ENCODE measurements at regions not wholly inside any gene's neighbourhood (a gene's known extent, or its start where the extent isn't known, plus 50 kb on each side); places are given as distances from the start of the nearest gene placed in this dataset.
"Not testable (repeated sequence)": the region's sequence is repeated elsewhere in the genome, so short reads cannot be mapped to it uniquely, and the experiment has no call there.

GRCh38 chr1:191671236-191671635, 487.0 kb upstream of the RGS18 start:
- DNase-seq (ENCODE audit: low read depth), result no peak

GRCh38 chr1:191674626-191675179, 483.6 kb upstream of the RGS18 start:
- no peak for DNase-seq (ENCODE audit: low read depth)

DNA sequence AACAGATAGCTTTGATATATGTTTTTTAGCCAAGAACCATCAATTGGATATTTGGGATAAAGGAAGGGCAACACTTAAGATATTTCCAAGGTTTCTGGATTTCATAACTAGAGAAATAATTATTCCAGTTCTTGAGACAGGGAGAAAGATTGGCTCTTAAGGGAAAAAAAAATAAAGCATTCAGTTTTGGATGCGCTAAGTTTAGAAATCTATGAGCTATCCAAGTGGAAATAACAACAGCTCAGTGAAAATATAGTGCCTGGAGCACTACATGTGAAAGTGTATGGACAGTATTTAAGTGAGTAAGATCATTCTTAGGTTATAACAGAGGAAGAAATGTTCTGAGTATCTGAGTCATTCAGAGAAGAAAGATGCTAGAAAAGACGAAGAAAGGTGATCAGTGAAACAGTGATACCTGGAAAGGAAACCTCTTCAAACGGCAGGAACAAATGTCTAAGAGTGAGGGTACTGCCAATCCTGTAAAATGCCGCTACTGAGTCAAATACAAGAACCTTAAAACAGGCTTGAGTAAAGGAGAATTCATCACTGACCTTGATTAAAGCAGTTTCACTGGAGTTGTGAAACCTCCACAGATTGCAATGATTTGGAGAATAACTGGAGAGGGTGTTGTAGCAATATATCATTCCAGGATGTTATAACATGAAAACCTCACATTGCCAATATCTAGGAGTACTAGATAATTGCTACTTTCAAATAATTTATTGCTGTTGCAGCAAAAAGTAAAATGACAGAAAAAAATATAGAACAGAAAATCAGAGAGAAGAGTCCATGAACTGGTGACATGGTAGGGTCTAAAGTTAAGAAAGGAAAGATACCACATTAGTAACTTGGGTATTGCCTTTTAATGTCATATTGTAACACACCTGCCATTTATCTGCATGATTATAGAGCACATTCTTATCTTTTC, 482.1 kb upstream of the RGS18 start:
- no peak for DNase-seq (ENCODE audit: low read depth)

DNA sequence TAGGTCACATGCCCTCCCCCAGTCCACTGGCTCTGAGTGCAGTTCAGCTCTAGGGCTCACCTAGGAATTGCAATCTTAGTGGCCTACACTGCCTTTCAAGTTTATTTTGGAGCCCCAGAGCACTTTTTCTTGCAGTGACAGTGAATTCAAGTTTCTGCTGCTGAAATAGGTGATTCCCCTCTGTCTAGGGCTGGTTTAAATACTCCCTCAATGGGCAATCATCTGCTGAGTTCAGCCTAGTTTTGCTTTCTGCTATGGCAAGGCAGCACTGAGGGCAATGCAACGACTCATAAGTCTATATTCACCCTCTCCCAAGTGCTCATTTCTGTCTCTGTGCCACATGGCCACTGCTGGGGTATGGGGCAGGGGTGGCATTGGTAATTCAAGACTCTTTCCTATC, 472.6 kb upstream of the RGS18 start:
- DNase-seq (ENCODE audit: low read depth), result no peak

- no peak for DNase-seq (ENCODE audit: low read depth)
Measured at GRCh38 chr1:191687721-191688120, 470.5 kb upstream of the RGS18 start.

DNA sequence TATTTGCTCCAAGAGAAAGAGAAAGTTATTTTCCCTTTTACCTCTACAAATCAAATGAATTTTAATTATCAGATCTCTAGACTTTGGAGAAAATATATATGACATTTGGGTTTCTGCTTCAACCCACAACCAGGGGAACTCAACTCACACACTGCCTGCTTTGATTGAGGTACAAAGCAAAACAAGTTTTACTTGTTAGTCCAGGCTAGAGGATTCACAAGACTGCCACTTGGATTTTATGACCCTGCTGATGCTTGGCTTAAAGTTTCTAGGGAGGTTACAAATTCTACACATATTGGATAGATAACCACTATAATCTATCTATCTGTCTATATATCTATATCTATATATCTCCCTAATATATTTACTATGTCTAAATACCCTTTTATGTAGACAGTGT, 467.3 kb upstream of the RGS18 start:
- DNase-seq (ENCODE audit: low read depth), result no peak

DNA sequence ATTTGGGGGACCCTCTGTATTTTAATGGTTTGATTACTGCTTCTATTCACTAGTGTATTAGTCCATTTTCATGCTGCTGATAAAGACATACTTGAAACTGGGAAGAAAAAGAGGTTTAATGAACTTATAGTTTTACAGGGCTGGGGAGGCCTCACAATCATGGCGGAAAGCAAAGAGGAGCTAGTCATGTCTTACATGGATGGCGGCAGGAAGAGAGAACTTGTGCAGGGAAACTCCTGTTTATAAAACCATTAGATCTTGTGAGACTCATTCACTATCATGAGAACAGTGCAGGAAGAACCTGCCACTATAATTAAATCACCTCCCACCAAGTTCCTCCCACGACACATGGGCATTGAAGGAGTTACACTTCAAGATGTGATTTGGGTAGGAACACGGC, 464.5 kb upstream of the RGS18 start:
- no peak for DNase-seq (ENCODE audit: low read depth)

DNA sequence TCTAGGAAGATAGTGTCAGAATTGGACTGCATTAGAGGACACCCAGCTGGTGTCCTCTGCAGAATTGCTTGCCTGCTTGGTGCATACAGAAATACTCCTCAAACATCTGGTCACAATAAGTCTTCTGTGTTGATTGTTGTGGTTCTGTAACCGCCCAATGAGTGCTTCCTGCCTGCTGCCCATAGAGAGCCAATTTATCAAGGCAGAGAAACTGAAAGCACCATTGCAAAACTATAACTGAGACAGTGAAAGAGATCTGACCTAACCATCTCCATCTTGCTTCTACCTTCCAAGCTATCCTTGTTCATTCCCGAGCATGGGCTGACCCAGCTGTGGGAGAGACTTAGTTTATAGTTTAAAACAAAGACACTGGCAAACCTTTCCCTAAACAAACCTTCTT, 462.4 kb upstream of the RGS18 start:
- no peak for DNase-seq (ENCODE audit: low read depth)

DNA sequence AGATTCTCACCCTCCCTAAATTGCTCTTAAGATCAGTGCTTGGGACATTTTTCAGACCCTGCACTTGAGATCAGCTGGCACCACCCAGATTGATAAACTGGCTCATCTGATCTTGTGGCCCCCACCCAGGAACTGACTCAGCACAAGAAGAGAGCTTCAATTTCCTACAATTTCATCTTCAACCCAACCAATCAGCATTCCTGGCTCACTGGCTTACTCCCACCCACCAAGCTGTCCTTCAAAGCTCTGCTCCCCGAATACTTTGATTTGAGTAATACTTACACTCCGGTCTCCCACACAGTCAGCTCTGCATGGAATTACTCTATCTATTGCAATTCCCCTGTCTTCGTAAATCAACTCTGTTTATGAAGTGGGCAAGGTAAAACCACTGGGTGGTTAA, 461.9 kb upstream of the RGS18 start:
- DNase-seq (ENCODE audit: low read depth), result no peak

- no peak for DNase-seq (ENCODE audit: low read depth)
Measured at GRCh38 chr1:191697556-191697955, 460.7 kb upstream of the RGS18 start.

DNA sequence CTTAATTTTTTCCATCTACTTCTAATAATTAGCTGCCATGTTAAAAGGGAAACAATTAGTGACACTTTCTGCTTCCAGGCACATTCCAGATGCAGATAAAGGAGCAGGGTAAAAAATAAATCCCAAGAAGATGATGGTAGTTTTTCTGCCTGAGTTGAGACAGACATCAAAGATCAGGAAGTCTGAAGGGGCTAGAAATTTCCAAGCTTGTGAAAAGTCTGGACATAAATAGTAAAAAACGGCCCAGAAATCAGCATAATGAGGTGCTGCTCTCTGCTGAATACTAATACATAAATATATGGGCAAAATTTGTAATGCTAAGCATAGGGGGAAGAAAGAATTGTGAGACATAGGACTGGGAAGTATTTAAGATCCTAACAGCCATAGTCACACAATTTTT, 460.0 kb upstream of the RGS18 start:
- DNase-seq (ENCODE audit: low read depth), result no peak

DNA sequence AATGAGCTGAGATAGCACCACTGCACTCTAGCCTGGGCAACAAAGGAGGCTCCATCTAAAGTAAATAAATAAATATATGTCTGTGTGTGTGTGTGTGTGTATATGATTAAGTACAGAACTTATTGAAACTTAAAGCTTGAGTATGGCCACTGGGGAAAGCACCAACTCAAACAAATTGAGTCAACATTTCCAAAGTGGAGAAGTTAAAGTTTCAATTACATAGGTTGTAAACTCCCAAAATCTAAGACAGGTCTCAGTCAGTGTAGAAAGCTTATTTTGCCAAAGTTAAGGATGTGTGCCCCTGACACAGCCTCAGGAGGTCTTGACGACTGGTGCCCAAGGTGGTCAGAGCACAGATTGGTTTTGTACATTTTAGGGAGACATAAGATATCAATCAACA, 458.9 kb upstream of the RGS18 start:
- no peak for DNase-seq (ENCODE audit: low read depth)

- DNase-seq (ENCODE audit: low read depth), result no peak
Measured at GRCh38 chr1:191700922-191701321, 457.3 kb upstream of the RGS18 start.

- DNase-seq (ENCODE audit: low read depth), result no peak
Measured at GRCh38 chr1:191702124-191702523, 456.1 kb upstream of the RGS18 start.

GRCh38 chr1:191707288-191707687, 451.0 kb upstream of the RGS18 start:
- DNase-seq (ENCODE audit: low read depth), result no peak

DNA sequence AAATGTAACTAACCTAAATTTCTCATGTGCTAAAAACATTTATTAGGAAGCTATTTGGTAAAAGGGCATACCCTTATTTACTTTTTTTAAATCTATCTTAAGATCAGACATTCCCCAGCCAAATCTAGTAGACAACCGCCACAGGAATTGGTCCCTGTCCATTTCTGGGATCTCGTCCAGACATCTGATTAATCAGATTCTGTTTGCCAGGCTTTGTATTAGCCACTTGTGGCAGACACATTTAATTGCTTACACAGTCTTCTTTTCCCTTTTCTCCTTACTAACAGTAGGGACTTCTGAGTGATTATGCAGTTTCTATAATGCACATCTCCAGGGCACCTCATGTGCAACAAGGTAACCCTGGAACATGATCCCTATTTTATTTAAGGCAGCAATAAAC, 449.0 kb upstream of the RGS18 start:
- DNase-seq (ENCODE audit: low read depth), result no peak

DNA sequence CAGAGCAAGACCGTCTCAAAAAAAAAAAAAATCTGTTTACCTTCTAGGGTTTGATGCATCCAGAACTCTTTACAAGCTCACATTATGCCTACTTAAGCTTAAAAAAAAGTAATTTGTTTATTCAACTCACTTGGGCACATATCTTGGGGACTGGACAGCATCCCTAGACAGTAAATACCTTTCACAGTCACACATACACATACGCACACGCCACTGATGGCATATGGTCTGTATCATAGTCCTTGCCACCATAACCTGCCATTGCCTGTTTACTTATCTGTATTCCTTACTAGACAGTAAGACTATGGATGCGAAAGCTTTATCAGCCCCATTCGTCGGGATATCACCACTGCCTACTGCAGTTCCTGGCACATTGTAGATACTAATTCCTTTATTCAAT, 446.3 kb upstream of the RGS18 start:
- DNase-seq (ENCODE audit: low read depth), result no peak

- no peak for DNase-seq (ENCODE audit: low read depth)
Measured at GRCh38 chr1:191714845-191715244, 443.4 kb upstream of the RGS18 start.

DNA sequence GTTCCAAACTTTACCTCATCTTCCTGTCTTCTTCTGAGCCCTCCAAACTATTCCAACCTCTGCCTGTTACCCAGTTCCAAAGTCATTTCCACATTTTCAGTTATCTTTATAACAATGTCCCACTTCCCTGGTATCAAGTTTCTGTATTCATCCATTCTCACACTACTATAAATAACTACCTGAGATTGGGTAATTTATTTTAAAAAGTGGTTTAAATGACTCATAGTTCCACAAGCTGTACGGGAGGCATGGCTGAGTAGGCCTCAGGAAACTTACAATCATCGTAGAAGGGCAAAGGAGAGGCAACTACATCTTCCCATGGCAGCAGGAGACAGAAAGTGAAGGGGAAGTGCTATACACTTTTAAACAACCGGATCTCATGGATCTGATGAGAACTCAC, 428.5 kb upstream of the RGS18 start:
- DNase-seq (ENCODE audit: low read depth), result no peak

DNA sequence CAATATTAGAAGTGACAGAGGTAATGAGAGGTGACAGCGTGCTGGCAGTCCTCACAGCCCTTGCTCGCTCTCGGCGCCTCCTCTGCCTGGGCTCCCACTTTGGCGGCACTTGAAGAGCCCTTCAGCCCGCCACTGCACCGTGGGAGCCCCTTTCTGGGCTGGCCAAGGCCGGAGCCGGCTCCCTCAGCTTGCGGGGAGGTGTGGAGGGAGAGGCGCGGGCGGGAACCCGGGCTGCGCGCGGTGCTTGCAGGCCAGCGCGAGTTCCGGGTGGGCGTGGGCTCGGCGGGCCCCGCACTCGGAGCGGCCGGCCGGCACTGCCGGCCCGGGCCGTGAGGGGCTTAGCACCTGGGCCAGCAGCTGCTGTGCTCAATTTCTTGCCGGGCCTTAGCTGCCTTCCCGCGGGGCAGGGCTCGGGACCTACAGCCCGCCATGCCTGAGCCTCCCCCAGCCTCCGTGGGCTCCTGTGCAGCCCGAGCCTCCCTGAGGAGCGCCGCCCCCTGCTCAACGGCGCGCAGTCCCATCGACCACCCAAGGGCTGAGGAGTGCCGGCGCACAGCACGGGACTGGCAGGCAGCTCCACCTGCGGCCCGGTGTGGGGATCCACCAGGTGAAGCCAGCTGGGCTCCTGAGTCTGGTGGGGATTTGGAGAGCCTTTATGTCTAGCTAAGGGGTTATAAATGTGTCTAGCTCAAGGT, 426.5 kb upstream of the RGS18 start:
- DNase-seq (ENCODE audit: low read depth), result not testable (repeated sequence)

DNA sequence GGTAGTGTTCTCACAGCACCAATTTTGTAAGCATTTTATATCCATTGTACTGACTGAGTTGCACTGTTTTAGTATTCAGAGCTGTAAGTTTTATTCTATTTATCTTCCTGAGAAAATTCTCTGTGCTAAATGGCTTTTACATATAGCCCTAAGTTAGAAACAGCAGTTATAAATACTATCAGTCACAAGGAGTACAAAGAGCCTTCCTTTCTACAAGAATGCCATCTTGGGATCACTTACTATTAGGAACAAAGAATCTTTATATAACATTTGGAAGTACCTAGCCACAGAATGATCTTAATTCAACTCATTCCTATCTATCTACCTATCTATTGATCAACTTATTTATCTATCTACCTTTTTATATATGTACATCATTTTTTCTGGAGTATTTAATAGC, 423.9 kb upstream of the RGS18 start:
- DNase-seq (ENCODE audit: low read depth), result no peak

DNA sequence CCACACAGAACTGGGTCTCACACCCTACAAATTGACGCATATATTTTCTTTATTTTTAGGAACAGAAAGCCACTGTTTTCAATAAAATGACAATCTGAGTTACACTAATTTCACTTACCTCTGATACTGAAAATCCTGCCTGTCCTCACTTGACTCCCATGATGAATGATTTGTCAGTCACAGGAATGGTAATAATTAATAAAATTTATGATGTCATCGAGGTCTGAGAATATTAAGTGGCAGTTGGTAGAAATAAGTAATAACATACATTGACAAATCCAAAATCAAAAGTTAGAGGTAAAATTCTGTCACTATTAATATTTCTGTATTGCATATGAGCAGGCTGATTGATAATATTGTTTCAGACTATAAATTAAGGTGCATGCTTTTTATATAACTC, 418.7 kb upstream of the RGS18 start:
- no peak for DNase-seq (ENCODE audit: low read depth)

DNA sequence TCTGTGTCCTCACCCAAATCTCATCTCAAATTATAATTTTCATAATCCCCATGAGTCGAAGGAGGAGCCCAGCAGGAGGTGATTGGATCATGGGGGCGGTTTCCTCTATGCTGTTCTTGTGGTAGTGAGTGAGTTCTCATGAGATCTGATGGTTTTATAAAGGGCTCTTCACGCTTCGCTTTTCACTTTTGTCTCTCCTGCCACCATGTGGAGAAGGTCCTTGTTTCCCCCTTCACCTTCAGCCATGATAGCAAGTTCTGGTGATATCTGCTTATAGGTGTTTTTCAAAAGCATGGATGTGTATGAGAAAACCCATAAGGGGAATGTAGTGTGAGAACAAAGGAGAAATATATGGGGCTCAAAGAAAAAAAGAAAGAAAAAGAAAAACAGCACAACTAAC, 405.9 kb upstream of the RGS18 start:
- DNase-seq (ENCODE audit: low read depth), result no peak

Data from GM04503 (cell line).